Hematopoietic multipotent progenitor cell treated with erythropoietin and hydrocortisone succinate and interleukin-3 and kit ligand, for 8 days (in vitro differentiated cells): ENCODE measurements at regions not wholly inside any gene's neighbourhood (a gene's known extent, or its start where the extent isn't known, plus 50 kb on each side); places are given as distances from the start of the nearest gene placed in this dataset.
"Not testable (repeated sequence)": the region's sequence is repeated elsewhere in the genome, so short reads cannot be mapped to it uniquely, and the experiment has no call there.

Source experiments
- DNase-seq: peaks from one replicate; pipeline ENCODE4 v3.0.0-alpha.2; 2015

DNA sequence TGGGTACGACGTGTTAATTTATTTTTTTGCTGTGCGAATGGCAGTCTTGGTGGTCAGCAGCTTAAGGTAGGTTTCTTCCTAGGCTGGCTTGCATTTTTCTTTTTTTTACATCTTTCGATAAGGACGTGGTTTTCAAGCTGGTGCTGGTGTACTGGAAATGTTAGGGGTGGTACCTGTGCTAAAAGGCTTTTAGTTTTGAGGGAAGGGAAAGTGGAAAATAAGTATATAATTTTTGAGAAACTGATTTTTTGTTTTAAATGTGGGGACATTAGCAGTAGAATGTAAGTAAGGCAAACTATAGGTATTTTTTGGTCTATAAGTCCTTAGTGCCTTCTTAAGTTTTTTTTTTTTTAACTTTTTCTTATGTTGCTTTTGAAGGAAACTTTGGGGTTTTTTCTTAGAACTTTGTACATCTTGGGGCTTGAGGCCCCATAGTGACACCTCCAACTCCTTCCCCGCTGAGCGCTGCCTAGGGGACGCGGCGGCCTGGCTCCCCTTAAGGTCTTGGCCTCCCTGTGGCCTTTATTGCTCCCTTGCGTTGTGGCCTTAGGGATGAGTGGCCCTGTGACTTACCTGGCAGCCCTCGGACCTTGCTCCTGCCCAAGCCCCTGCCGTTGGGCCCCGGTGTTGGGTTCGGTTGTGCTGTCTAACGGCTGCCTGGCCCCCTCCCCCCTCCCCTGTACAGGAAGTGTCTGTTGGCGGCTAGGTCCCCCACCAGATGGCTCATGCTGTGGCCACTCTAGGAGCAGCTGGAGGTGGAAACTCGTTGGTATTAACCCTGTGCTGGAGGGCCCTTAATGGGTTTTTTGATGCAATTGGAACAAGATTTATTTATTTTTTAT is 88.0 kb upstream of the RPRML start:
- DNase-seq: peak; percentile 93

DNA sequence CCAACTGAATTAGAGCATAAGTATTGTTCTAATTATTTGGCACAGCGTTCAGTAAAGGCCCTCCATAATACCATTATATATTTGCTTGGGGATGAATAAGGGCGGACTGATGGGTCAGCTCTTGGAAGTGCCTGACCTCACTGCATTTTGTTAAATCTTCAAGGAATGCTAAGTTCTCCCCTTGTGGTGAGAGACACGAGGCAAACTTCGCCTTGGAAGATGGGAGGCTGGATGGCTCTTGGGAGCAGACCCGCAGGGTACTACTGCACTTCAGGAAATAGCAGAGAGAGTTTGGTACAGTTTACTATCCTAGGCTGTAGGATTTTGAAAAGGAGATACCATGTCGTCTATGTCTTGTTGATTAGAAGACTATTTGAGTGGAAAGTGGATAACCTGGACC is 87.0 kb upstream of the RPRML start:
- no peak for DNase-seq

GRCh38 chr17:47064684-47065083 is 85.6 kb upstream of the RPRML start:
- no peak for DNase-seq

DNA sequence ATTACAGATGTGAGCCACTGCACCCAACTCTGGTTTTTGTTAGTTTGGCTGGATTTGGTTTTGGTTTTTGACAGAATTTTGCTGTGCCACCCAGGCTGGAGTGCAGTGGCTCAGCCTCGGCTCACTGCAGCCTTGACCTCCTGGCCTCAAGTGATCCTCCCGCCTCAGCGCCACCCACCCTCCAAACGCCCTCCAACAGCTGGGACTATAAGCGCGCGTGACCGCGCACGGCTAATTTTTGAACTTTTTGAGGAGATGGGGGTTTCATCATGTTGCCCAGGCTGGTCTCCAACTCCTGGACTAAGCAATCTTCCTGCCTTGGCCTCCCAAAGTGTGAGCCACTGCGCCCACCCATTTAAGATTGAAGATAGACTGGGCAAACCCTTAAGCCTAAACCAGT is 84.4 kb upstream of the RPRML start:
- DNase-seq: no peak

DNA sequence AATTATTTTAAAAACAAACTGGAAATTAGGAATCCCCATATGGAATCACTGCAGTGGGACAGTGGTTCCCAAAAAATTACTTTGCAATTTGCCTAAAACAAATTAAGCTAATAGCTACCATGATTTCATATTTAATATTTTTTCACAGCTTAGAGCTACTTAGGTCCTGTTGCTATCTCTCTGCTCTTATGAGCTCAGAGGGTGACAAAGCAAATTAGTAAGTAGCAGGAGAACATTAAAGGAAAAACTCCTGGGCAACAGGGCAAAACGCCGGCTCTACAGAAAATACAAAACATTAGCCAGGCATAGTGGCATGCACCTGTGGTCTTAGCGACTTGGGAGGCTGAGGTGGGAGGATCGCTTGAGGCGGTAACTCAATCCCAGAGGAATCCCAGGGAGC is 83.8 kb upstream of the RPRML start:
- DNase-seq: not testable (repeated sequence)

GRCh38 chr17:47060005-47060404 is 81.0 kb upstream of the RPRML start:
- not testable (repeated sequence) for DNase-seq

DNA sequence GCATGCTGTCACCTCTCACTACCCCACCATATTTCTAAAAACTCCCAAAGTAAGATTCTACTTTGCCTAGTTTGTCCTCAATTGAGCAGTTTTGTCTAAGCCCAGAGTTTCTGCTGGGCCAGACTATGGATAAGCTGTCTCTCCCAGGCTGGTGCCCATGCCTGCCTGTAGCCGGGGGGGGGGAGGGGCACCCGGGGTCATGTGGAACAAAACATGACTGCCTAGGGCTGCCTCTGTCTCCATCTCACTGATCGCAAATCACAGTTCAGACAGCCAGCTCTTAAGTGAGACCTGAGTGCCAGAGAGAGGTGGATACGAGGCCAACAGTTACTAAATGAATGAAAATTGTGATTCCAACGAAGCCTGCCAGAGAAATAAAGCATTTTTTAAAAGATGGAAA is 78.8 kb upstream of the RPRML start:
- DNase-seq: no peak

GRCh38 chr17:47057279-47057678 is 78.2 kb upstream of the RPRML start:
- DNase-seq: not testable (repeated sequence)

- DNase-seq: not testable (repeated sequence)
Observed at GRCh38 chr17:47056687-47057086, 77.6 kb upstream of the RPRML start.
